ENCODE measurements at regions not wholly inside any gene's neighbourhood (a gene's known extent, or its start where the extent isn't known, plus 50 kb on each side); places are given as distances from the start of the nearest gene placed in this dataset.

- TF ChIP-seq POLR2A (IDR thresholded peaks at IDR 0.05), result no peak
- TF ChIP-seq, protein P1, sequence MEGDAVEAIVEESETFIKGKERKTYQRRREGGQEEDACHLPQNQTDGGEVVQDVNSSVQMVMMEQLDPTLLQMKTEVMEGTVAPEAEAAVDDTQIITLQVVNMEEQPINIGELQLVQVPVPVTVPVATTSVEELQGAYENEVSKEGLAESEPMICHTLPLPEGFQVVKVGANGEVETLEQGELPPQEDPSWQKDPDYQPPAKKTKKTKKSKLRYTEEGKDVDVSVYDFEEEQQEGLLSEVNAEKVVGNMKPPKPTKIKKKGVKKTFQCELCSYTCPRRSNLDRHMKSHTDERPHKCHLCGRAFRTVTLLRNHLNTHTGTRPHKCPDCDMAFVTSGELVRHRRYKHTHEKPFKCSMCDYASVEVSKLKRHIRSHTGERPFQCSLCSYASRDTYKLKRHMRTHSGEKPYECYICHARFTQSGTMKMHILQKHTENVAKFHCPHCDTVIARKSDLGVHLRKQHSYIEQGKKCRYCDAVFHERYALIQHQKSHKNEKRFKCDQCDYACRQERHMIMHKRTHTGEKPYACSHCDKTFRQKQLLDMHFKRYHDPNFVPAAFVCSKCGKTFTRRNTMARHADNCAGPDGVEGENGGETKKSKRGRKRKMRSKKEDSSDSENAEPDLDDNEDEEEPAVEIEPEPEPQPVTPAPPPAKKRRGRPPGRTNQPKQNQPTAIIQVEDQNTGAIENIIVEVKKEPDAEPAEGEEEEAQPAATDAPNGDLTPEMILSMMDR (IDR thresholded peaks at IDR 0.05), result no peak
These were observed 65.0 kb upstream of the PFKP start for GRCh38 chr10:3002304-3002703.
